Left lobe of liver (tissue), 2 donors: ENCODE measurements at regions not wholly inside any gene's neighbourhood (a gene's known extent, or its start where the extent isn't known, plus 50 kb on each side); places are given as distances from the start of the nearest gene placed in this dataset.
A peak's percentile ranks its signal among the peaks of the same experiment; 100 is the strongest.

Source experiments
- ATAC-seq: fragments of 200-7000 bp; cut with Tn5 transposase; one replicate; pipeline ENCODE4 v1.9.1; 2020; ENCODE audit warnings: mild to moderate bottlenecking, moderate library complexity
- DNase-seq: peaks from one replicate; pipeline ENCODE4 v3.0.0-alpha.2; 2020; ENCODE audit warnings: low spot score
- donor health status: DM: no; HTN: no; CAD: no; lungs with moderate emphysema.
- donor health status: DM: no; HTN: yes; CAD: no.

- DNase-seq (no peak), ATAC-seq (no peak)
These were observed 90.5 kb upstream of the TOMM7 start for GRCh38 chr7:22913158-22913557.

DNA sequence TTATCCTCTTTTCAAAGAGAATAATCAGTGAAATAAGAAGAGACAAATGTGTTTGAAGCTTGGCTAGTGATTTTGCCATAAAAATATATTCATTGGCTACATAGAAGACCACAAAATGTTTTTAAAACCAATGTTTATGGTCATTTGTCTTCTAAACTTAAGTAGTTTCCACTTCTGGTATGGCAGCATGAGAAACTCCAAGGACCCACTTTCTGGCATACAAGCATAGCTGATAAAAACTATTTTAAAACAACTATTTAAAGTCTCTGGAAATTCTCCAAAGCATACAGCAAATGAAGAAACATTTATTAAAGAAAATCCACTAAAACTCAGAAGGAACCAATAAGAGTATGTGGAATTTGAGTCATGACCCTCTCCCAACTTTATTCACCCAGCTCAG is 89.2 kb upstream of the TOMM7 start:
- DNase-seq, result no peak
- ATAC-seq, result no peak

GRCh38 chr7:22909917-22910316 is 87.3 kb upstream of the TOMM7 start:
- DNase-seq (no peak), ATAC-seq (no peak)

DNA sequence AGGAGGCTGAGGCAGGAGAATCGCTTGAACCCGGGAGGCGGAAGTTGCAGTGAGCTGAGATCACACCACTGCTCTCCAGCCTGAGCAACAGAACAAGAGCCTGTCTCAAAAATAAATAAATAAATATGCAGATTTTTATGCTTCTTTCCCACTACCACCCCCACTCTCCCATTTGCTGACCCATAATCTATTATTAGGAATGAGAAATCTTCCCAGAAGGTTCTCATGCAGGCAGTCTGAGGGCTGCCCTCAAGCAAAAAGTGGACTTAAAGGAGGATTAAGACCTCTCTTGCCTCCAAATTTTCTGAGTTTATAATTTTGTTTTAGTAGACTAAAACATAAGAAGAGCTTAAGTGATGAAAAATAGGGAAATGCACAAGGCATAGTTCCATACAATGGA is 85.2 kb upstream of the TOMM7 start:
- DNase-seq (no peak), ATAC-seq (no peak)

- no peak for ATAC-seq
These were observed 78.1 kb upstream of the TOMM7 start for GRCh38 chr7:22900784-22901183.

DNA sequence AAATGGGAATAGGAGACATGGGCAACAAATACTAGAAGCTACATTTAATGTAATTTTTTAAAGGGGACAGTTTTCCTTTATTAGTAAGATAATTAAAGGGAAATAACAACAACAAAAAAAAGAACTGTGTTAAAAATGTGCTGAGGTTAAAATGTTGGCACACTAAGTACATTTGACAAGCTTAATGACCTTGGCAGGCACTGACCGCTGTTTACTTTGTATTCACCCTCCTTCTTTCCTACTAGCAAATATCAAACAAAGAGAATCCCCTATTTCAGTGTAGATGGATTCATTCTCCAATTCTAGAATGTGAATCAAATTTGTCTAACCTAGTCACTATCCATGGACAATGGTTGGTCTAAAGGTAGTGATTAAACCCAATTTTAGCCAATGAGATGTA is 77.5 kb upstream of the TOMM7 start:
- ATAC-seq, result peak; percentile 67
- no peak for DNase-seq

More at GRCh38 chr7:22900784-22901183, 78.1 kb upstream of the TOMM7 start:
- no peak for DNase-seq

DNA sequence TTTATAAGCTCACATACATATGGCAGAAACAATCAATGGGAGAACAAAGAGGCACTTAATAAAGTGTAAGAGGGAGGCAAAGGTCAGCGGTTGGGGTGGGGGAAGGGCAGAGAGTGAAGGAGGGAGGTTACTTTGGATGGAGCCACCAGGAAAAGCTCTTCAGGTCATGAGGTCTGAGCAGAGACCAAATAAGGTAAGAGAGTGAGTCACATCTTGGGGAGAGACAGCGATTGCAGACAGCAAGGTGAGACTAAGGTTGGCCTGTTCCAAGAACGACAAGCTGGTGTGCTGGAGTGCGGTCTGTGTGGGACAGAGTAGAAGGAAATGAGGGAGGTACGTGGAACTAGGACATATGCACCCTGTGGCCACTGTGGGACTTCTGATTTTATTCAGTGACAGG is 74.3 kb upstream of the TOMM7 start:
- ATAC-seq (no peak), DNase-seq (no peak)

- DNase-seq, result no peak
- ATAC-seq, result no peak
These were observed 73.1 kb upstream of the TOMM7 start for GRCh38 chr7:22895828-22896165.

- DNase-seq, result no peak
These were observed 72.6 kb upstream of the TOMM7 start for GRCh38 chr7:22895140-22895827.

DNA sequence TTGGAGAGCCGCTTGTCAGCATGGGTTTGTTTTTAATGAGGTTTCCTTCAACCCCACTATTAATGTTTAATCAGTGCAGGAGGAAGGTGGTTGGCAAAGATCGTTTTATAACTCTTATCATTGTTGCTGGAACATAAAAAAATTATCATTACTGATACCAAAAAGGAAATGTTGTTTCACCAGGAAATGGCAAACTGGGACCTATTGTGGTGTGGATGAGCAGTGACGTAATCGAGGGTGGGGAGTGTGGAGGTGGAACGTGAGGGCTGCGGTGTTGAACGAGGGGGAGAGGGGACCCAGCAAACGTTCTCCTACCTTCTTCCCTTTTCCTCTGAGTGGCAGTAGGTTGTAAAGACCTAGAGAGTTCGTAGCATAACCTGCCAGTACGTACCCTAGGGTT is 71.9 kb upstream of the TOMM7 start:
- ATAC-seq, result no peak
- no peak for DNase-seq

More at GRCh38 chr7:22895140-22895827, 72.6 kb upstream of the TOMM7 start:
- ATAC-seq, result no peak

DNA sequence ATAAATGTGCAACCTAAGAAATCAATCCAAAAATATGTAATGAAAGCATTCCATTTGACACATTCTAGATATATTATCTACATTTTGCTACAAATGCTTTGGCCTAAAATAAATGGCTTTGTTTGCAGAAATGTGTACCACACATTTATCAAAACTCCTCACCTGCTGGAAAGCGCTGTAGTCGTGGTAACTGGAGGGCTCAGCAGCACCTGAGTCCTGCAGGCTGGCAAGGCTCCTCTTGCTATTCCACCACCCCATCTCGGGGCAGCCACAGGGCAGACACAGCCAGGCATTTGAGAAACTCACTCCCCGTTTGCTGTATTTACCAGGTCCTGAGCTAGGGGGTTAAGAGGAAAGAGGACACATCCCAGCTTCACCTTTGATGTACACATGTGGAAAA is 68.1 kb upstream of the TOMM7 start:
- ATAC-seq (no peak), DNase-seq (no peak)

- DNase-seq (no peak), ATAC-seq (no peak)
These were observed 63.2 kb upstream of the TOMM7 start for GRCh38 chr7:22885797-22886261.

DNA sequence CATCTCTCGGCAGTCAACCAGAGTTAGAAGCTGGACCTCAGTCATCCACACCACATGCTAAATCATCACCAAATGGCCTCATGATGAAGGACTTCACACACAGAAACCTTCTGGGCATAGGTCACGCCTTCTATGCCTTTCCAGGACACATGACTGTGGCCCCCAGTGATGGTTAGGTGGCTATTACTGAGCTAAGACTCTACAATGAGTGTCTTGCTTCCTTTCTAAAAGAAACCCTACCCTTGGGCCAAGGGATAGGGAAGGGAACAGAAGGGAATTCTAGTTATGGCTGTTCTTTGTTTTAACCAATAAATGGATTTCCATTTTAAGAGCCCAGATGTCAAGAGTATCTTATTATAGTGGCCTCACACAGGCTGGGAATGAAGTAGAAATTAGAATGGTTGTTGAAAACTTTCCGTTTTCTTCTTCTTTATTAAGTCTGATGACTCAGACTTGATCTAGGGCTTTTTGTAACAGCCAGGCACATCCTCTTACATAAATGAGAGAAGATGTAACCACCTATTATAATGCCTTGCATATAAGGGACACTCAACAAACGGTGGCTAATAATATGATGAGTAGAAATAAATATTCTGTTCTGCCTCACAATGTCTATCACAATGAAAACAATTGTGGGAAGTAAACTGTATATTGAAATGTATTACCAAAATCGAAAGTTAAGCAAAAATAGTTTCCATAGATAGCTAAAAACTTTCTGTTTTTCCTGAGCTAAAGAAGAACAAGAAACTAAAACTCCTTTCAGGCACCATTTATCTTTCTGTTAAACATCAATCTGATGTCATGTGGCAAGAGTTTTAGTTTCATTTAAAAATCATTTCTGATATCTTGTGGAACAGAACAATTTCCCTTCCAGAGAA is 62.5 kb upstream of the TOMM7 start:
- DNase-seq (no peak), ATAC-seq (no peak)

- DNase-seq (no peak), ATAC-seq (no peak)
These were observed 59.5 kb upstream of the TOMM7 start for GRCh38 chr7:22882106-22882505.

DNA sequence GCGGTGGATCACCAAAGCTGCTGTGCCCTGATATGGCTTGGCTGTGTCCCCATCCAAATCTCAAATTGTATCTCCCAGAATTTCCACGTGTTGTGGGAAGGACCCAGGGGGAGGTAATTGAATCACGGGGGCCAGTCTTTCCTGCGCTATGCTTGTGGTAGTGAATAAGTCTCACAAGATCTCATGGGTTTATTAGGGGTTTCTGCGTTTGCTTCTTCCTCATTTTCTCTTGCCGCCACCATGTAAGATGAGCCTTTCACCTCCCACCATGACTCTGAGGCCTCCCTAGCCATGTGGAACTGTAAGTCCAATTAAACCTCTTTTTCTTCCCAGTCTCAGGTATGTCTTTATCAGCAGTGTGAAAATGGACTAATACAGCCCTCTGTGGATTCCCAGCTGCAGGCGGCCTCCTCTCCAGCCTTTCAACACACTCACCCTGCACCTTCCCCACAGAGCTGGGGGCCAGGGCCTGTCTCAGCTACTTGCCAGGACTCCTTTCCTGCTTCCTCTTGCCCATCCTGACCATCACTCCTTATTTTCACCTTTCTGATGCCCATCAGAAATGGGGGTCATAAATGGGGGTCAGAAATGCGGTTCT is 57.2 kb upstream of the TOMM7 start:
- ATAC-seq (no peak), DNase-seq (no peak)

GRCh38 chr7:22879280-22879679 is 56.6 kb upstream of the TOMM7 start:
- DNase-seq (no peak), ATAC-seq (no peak)

DNA sequence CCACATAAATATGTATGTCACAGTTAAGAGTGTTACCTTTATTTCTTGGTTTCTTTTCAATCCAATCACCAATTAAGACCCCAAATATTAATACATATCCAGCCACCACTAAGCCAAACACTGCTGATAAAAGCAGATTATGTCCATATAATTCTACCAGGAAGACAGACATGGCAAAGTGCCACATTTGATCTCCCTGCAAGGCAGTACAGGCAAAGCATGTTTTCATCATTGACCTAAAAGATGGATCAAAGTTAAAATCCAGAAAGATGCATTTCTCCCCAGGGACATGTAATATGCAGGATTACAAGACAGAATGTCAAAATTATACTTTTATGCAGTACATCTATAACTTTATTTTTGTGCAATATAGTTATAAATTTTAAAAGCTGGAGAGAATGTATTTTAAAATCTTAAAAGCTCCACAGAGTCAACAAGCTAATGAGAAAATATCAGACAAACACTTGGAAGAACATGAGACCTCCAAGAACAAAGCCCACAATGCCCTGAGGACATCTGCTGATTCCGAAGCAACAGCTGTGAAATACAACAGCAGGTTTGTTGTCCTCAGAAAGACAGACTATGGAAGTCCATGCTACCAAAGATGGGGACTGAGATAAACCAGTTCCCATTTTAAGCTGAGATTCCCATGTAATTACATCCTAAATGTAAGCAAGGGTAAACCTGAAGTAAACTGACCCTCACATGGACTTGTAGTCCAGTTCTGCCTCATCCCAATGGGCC is 54.5 kb upstream of the TOMM7 start:
- ATAC-seq (no peak), DNase-seq (no peak)

DNA sequence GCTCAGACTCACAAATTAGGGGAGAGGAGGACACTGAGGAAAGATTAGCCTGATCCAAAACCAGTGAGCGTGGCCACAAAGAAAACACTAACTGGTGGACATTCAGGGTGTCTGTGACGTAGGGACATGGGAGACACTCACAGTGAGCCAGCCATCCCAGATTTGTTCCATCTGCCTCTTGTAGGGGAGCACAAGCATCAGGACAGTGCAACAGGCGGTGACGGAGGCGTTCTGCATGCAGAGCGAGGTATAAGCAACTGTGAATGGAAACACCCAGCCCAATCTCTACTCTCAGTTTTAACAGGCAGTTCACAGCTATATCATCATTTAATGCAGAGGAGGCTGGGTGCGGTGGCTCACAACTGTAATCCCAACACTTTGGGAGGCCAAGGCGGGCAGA is 52.8 kb upstream of the TOMM7 start:
- ATAC-seq (no peak), DNase-seq (no peak)

DNA sequence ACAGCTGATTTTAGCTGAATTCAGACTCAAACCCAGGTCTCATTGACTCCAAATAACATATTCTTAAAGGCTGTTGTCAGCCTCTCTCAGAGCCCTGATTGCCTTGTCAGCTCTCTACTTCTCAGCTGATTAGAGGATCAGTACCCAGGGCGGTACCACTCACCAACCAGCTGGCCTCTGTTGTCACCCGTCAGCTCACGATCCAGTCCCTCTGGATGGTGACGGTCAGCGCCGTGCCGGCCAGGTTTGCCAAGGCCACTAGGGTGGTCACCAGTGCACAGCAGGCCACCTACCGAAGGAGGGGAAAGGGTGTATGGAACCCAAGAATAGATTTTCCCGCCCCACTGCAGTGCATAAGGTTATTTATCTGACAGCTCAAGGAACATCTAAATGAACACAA is 52.3 kb upstream of the TOMM7 start:
- DNase-seq (no peak), ATAC-seq (no peak)
